ENCODE measurements at regions not wholly inside any gene's neighbourhood (a gene's known extent, or its start where the extent isn't known, plus 50 kb on each side); places are given as distances from the start of the nearest gene placed in this dataset.
"Not testable (repeated sequence)": the region's sequence is repeated elsewhere in the genome, so short reads cannot be mapped to it uniquely, and the experiment has no call there.

- no peak for DNase-seq (ENCODE audit: low read depth)
Observed at GRCh38 chr15:60264088-60264487, 133.7 kb downstream of the ANXA2 start.

- no peak for DNase-seq (ENCODE audit: low read depth)
Observed at GRCh38 chr15:60264566-60264965, 133.2 kb downstream of the ANXA2 start.

DNA sequence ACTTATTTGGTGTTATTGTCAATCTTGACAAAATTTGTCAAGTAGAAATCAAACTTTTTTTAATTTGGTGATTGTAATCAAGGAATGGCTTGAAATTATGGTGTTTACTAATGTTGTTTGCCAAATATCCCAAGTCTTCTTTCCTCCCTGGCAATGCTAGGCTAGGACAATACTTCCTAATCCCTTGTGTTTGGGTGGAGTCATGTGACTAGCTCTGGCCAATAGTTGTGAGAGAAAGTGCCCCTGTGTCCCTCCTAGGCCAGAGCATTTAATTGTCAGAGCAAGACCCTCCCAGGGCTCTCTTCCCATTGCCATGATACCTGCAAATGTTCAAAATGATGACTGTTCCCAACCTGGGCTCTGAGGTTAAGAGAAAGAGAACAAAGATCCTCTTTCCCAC lies 132.7 kb downstream of the ANXA2 start:
- no peak for DNase-seq (ENCODE audit: low read depth)

GRCh38 chr15:60272623-60273022 lies 125.2 kb downstream of the ANXA2 start:
- no peak for DNase-seq (ENCODE audit: low read depth)

GRCh38 chr15:60275624-60276023 lies 122.2 kb downstream of the ANXA2 start:
- no peak for DNase-seq (ENCODE audit: low read depth)

DNA sequence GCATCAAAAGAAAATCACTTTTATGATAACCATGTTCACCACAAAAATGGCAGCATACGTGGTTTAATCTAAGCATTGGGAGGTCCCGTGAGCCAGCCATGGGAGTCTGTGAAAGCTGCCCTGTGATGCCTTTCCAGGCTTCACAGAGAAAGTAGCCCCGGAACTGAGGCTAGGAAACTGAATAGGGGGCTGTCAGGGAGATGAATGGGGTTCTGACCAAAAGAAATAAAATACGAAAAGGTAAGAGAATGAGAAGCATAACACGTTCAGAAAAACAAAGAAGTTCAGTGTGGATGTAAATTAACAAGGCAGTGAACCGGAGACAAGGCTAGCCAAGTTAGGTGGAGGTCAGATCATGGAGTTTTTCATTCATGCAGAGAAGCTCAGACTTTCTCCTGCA lies 118.9 kb downstream of the ANXA2 start:
- no peak for DNase-seq (ENCODE audit: low read depth)

- DNase-seq (ENCODE audit: low read depth) = no peak
Observed at GRCh38 chr15:60280259-60280658, 117.5 kb downstream of the ANXA2 start.

DNA sequence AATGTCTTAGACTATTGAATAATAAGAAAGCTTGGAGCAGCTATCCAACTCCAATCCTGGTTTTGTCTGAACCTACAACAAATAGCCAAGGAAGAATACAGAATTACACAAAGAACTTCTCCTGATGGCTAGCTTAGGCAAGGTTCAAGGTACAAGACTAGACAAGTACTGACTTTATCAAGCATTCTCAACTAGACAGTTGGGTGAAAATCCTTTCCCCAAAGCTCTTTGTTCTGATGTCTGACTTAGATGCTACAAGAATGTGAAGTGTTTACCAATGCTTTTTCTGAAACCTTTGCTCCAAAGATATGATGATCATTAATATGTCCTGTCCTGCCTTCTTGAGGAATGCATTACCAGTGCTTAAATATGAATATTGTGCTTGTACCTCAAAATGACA lies 113.8 kb downstream of the ANXA2 start:
- no peak for DNase-seq (ENCODE audit: low read depth)

GRCh38 chr15:60295901-60296300 lies 101.9 kb downstream of the ANXA2 start:
- not testable (repeated sequence) for DNase-seq (ENCODE audit: low read depth)

DNA sequence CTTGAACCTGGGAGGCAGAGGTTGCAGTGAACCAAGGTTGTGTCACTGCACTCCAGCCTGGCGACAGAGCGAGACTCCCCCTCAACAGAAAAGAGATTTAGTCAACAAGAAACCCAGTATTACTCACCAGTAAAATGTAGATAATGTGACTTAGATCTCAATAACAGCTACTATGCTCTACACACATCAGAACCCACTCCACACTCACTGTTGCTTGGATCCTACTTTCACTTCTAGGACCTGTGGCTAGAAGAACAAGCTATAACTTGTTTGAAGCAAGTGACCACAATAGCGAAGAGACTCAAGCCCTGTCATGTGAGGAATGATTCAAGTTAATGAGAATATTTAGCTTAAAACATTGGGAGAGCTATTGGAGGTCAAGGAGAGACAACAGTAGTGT lies 100.7 kb downstream of the ANXA2 start:
- DNase-seq (ENCODE audit: low read depth) = peak; percentile 4

All from RPMI7951 (cell line).